ENCODE measurements at regions not wholly inside any gene's neighbourhood (a gene's known extent, or its start where the extent isn't known, plus 50 kb on each side); places are given as distances from the start of the nearest gene placed in this dataset.
A peak's percentile ranks its signal among the peaks of the same experiment; 100 is the strongest.

DNA sequence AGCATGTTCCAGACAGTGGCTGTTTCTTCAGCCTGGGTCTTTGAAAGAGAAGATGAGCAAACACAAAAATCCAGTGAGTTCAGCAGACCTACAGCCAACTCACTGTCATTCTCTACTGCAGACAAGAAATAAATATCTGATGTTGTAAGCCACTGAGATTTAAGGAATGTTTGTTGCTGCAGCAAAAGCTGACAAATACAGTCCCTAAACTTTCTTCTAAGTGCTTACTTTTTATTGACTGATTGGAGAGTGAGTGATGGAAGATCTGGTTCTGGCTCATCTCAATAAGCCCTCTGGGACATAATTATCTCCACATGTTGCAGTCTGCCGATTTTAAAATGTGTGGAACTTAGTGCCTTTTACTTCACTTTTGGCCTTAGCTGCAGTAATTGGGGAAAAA, 69.9 kb upstream of the LMNB1 start:
- 98 to 100% methylated on average over 1 of the region's 1 CpG for WGBS, 2 donors
- no peaks in the 10 kb centered on the region for H3K27me3 ChIP-seq (ENCODE audit: control insufficient read depth in 3 of 3, insufficient read depth in 3 of 3, low read length in 2 of 3)
- no peaks in the 10 kb centered on the region for H3K4me1 ChIP-seq (ENCODE audit: control insufficient read depth in 5 of 5, insufficient read depth in 5 of 5, low read length in 5 of 5)
- TF ChIP-seq, protein P1, sequence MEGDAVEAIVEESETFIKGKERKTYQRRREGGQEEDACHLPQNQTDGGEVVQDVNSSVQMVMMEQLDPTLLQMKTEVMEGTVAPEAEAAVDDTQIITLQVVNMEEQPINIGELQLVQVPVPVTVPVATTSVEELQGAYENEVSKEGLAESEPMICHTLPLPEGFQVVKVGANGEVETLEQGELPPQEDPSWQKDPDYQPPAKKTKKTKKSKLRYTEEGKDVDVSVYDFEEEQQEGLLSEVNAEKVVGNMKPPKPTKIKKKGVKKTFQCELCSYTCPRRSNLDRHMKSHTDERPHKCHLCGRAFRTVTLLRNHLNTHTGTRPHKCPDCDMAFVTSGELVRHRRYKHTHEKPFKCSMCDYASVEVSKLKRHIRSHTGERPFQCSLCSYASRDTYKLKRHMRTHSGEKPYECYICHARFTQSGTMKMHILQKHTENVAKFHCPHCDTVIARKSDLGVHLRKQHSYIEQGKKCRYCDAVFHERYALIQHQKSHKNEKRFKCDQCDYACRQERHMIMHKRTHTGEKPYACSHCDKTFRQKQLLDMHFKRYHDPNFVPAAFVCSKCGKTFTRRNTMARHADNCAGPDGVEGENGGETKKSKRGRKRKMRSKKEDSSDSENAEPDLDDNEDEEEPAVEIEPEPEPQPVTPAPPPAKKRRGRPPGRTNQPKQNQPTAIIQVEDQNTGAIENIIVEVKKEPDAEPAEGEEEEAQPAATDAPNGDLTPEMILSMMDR (IDR thresholded peaks at IDR 0.05; ENCODE audit: control extremely low read depth, extremely low read depth), result no peak
- no peak overlapping the region for H3K4me3 ChIP-seq
- DNase-seq (no peak), ATAC-seq (ENCODE audit: insufficient read depth, low FRiP score) (no peak)
- no peak overlapping the region for H3K27ac ChIP-seq (ENCODE audit: low read depth in 1 of 2, low read length in 1 of 2)
- H3K9ac ChIP-seq (ENCODE audit: insufficient read depth in 1 of 2, low read length in 2 of 2), result no peak overlapping the region
- no peaks in the 10 kb centered on the region for H3K36me3 ChIP-seq (ENCODE audit: control insufficient read depth in 4 of 4, insufficient read depth in 4 of 4, low read length in 4 of 4)
- no peaks in the 10 kb centered on the region for H3K9me3 ChIP-seq (ENCODE audit: control insufficient read depth in 4 of 4, insufficient read depth in 3 of 4, low read length in 3 of 4)

DNA sequence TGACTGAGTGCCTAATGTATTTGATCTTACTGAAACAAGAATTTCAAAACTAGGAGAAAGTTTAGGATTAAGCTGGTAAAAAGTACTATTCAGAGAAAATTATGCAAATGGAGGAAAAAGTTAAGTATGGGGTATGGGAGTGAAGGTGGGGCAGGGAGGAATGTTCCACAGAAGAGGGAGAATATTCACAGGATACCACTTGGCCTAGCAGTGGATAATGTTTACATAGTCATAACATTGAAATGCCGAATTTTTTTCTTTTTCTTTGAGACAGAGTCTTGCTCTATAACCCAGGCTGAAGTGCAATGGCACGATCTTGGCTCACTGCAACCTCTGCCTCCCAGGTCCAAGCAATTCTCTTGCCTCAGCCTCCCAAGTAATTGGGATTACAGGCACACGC, 61.2 kb upstream of the LMNB1 start:
- Histone ChIP-seq H3K36me3 (ENCODE audit: control insufficient read depth in 4 of 4, insufficient read depth in 4 of 4, low read length in 4 of 4) (no peaks in the 10 kb centered on the region), H3K4me3 (no peak overlapping the region), H3K27ac (ENCODE audit: low read depth in 1 of 2, low read length in 1 of 2) (no peak overlapping the region), H3K4me1 (ENCODE audit: control insufficient read depth in 5 of 5, insufficient read depth in 5 of 5, low read length in 5 of 5) (peaks cover 0 to 3% (median 0%) of the 10 kb centered on the region in 5 donors), H3K9me3 (ENCODE audit: control insufficient read depth in 4 of 4, insufficient read depth in 3 of 4, low read length in 3 of 4) (no peaks in the 10 kb centered on the region), H3K9ac (ENCODE audit: insufficient read depth in 1 of 2, low read length in 2 of 2) (no peak overlapping the region), H3K27me3 (ENCODE audit: control insufficient read depth in 3 of 3, insufficient read depth in 3 of 3, low read length in 2 of 3) (no peaks in the 10 kb centered on the region)
- DNase-seq (no peak), ATAC-seq (ENCODE audit: insufficient read depth, low FRiP score) (no peak)
- WGBS, 2 donors, result 70 to 75% methylated on average over 3 of the region's 3 CpGs
- TF ChIP-seq, protein P1 (IDR thresholded peaks at IDR 0.05; ENCODE audit: control extremely low read depth, extremely low read depth), result no peak

DNA sequence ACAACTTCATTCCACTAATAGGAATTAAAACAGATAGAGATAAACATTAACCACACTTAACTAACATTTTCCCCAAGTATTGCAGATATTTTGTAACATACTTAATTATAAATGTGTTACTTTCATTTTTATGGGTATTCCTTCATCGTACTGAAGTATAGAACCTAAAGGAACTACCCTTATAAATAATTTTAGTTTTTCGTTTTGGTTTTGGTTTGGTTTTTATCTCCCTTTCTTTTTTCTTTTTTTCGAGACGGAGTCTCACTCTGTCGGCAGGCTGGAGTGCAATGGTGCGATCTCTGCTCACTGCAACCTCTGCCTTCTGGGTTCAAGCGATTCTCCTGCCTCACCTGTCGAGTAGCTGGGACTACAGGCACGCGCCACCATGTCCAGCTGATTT, 60.1 kb upstream of the LMNB1 start:
- H3K4me1 ChIP-seq (ENCODE audit: control insufficient read depth in 5 of 5, insufficient read depth in 5 of 5, low read length in 5 of 5), result peaks cover 0 to 3% (median 0%) of the 10 kb centered on the region in 5 donors
- no peak overlapping the region for H3K9ac ChIP-seq (ENCODE audit: insufficient read depth in 1 of 2, low read length in 2 of 2)
- H3K27ac ChIP-seq (ENCODE audit: low read depth in 1 of 2, low read length in 1 of 2), result no peak overlapping the region
- no peak for DNase-seq
- TF ChIP-seq, protein P1 (IDR thresholded peaks at IDR 0.05; ENCODE audit: control extremely low read depth, extremely low read depth), result no peak
- H3K36me3 ChIP-seq (ENCODE audit: control insufficient read depth in 4 of 4, insufficient read depth in 4 of 4, low read length in 4 of 4), result no peaks in the 10 kb centered on the region
- no peaks in the 10 kb centered on the region for H3K9me3 ChIP-seq (ENCODE audit: control insufficient read depth in 4 of 4, insufficient read depth in 3 of 4, low read length in 3 of 4)
- H3K4me3 ChIP-seq, result no peak overlapping the region
- ATAC-seq (ENCODE audit: insufficient read depth, low FRiP score), result no peak
- H3K27me3 ChIP-seq (ENCODE audit: control insufficient read depth in 3 of 3, insufficient read depth in 3 of 3, low read length in 2 of 3), result no peaks in the 10 kb centered on the region
- WGBS, 2 donors, result 89 to 96% methylated on average over 10 of the region's 10 CpGs

DNA sequence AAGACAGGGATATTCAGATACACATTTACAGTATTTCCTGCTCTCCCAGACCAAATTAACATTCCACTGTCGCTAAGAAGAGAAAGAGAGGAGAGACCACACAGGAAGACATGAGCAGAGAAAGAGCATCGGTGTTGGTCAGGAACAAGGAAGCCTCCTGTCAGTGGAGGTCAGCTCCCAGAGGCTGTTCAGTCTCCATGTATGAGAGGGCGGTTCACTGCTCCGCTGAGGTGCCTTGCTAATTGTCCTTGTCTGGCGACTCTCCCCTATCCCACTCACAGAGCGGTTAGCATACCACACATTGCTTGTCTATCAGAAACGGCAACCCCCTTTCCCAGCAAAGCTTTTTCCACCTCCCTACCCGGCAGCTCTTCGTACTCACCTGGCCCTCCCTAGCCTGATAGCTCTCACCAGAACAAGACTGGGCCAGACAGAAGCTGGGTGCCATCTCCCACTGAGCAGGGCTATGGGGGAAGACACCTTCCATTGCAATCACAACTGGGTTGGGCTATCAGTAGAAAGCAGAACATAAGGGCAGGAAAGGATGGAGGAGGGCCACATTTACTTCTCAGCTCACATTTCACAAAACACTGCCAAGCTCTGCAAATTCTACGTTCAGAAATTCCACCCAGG, 58.6 kb upstream of the LMNB1 start:
- DNase-seq (peak in 2 of 3 donors; percentile 7 to 10), ATAC-seq (ENCODE audit: insufficient read depth, low FRiP score) (no peak)
- Histone ChIP-seq H3K4me3 (no peak overlapping the region), H3K27me3 (ENCODE audit: control insufficient read depth in 3 of 3, insufficient read depth in 3 of 3, low read length in 2 of 3) (no peaks in the 10 kb centered on the region), H3K9ac (ENCODE audit: insufficient read depth in 1 of 2, low read length in 2 of 2) (no peak overlapping the region), H3K9me3 (ENCODE audit: control insufficient read depth in 4 of 4, insufficient read depth in 3 of 4, low read length in 3 of 4) (no peaks in the 10 kb centered on the region), H3K36me3 (ENCODE audit: control insufficient read depth in 4 of 4, insufficient read depth in 4 of 4, low read length in 4 of 4) (no peaks in the 10 kb centered on the region), H3K4me1 (ENCODE audit: control insufficient read depth in 5 of 5, insufficient read depth in 5 of 5, low read length in 5 of 5) (peaks cover 0 to 3% (median 0%) of the 10 kb centered on the region in 5 donors), H3K27ac (ENCODE audit: low read depth in 1 of 2, low read length in 1 of 2) (no peak overlapping the region)
- TF ChIP-seq, protein P1 (IDR thresholded peaks at IDR 0.05; ENCODE audit: control extremely low read depth, extremely low read depth), result no peak
- 39 to 54% methylated on average over 10 of the region's 10 CpGs for WGBS, 2 donors

Data from lung (tissue), 11 donors.